CD4-positive, alpha-beta T cell (primary cell): ENCODE measurements at regions not wholly inside any gene's neighbourhood (a gene's known extent, or its start where the extent isn't known, plus 50 kb on each side); places are given as distances from the start of the nearest gene placed in this dataset.

Source experiments
- ATAC-seq: fragments of 200-7000 bp; cut with Tn5 transposase; one replicate; pipeline ENCODE4 v1.10.0; 2022; ENCODE audit warnings: mild to moderate bottlenecking; ENCODE audit not compliant: poor library complexity
- CTCF ChIA-PET: fragments of 350-600 bp; sonication (Branson Sonifier 250); formaldehyde crosslinking; loops from one replicate; lab custom pipeline; 2021; ENCODE audit warnings: antibody characterized with exemption, inconsistent platforms; lab: Charles Lee
- POLR2A ChIA-PET: fragments of 350-600 bp; sonication (Branson Sonifier 250); formaldehyde crosslinking; loops from one replicate; lab custom pipeline; 2021; ENCODE audit warnings: antibody characterized with exemption, inconsistent platforms; lab: Charles Lee
- DNase-seq, 14 experiments: peaks; one replicate each; pipeline ENCODE4 v3.0.0-alpha.2; 2013 to 2020; ENCODE audit warnings: mixed read lengths in 2 of 14
- H3K27ac ChIP-seq, 2 donors: one replicate each; pipeline versions ENCODE4 v1.5.1 to v1.7.0; 2013; ENCODE audit warnings: low read length in 2 of 2, low read depth in 1 of 2, mild to moderate bottlenecking in 1 of 2
- H3K27me3 ChIP-seq, 2 experiments: 1 replicate in 1 of 2; 2 replicates in 1 of 2; pipeline versions ENCODE4 v1.6.1 to v1.7.0; 2013; ENCODE audit warnings: low read length in 2 of 2, control low read depth in 1 of 2, mild to moderate bottlenecking in 1 of 2, moderate library complexity in 1 of 2; ENCODE audit not compliant: insufficient read depth in 2 of 2, control insufficient read depth in 1 of 2
- H3K36me3 ChIP-seq: one replicate; pipeline ENCODE4 v1.6.1; 2013; ENCODE audit warnings: low read length, control low read depth; ENCODE audit not compliant: insufficient read depth
- H3K4me1 ChIP-seq: one replicate; pipeline ENCODE4 v1.6.1; 2013; ENCODE audit warnings: low read length, control low read depth; ENCODE audit not compliant: insufficient read depth
- H3K4me3 ChIP-seq: one replicate; pipeline ENCODE4 v1.5.1; 2013; ENCODE audit warnings: mild to moderate bottlenecking, low read length, moderate library complexity
- H3K9me3 ChIP-seq, 2 experiments: 1 replicate in 1 of 2; 2 replicates in 1 of 2; pipeline versions ENCODE4 v1.6.1 to v1.7.0; 2013; ENCODE audit warnings: low read length in 2 of 2, mild to moderate bottlenecking in 2 of 2, control low read depth in 1 of 2, moderate library complexity in 1 of 2; ENCODE audit not compliant: control insufficient read depth in 1 of 2, insufficient read depth in 1 of 2
- H3K27ac Mint-ChIP-seq: one replicate; pipeline ENCODE4 v1.8.0; 2020; ENCODE audit warnings: mixed read lengths
- H3K27me3 Mint-ChIP-seq: one replicate; pipeline ENCODE4 v1.8.0; 2021; ENCODE audit warnings: mixed read lengths
- H3K36me3 Mint-ChIP-seq: one replicate; pipeline ENCODE4 v1.8.0; 2021; ENCODE audit warnings: low read depth, mixed read lengths
- H3K4me1 Mint-ChIP-seq: one replicate; pipeline ENCODE4 v1.8.0; 2021; ENCODE audit warnings: low read depth, mixed read lengths
- H3K4me3 Mint-ChIP-seq: one replicate; pipeline ENCODE4 v1.8.0; 2020; ENCODE audit warnings: mild to moderate bottlenecking, mixed read lengths
- H3K9me3 Mint-ChIP-seq: one replicate; pipeline ENCODE4 v1.8.0; 2020; ENCODE audit warnings: mixed read lengths
- CTCF ChIP-seq: fragments of 200-600 bp; IDR thresholded peaks from one replicate; pipeline ENCODE4 v1.8.0; 2022; ENCODE audit warnings: antibody characterized with exemption, mild to moderate bottlenecking
- intact Hi-C, 2 experiments: fragments of 100-400 bp; cut with DNase I in 1 of 2; cut with micrococcal nuclease in 1 of 2; formaldehyde crosslinking; loops; one replicate each; pipeline versions ENCODE4 v1.15.1 to v1.9.0; 2023 to 2025; cut with DNase I, micrococcal nuclease

GRCh38 chr13:68584776-68585175 lies 1354.6 kb upstream of the PCDH9 start:
- H3K4me3 Mint-ChIP-seq: no peak overlapping the region
- ChIA-PET CTCF (no interaction called here), POLR2A (no interaction called here)
- Histone ChIP-seq H3K4me3 (no peak overlapping the region), H3K9me3 (peaks cover 0 to 5% of the 10 kb centered on the region in 2 experiments), H3K27ac (no peak overlapping the region), H3K27me3 (no peaks in the 10 kb centered on the region), H3K4me1 (no peaks in the 10 kb centered on the region), H3K36me3 (no peaks in the 10 kb centered on the region)
- no peaks in the 10 kb centered on the region for H3K27me3 Mint-ChIP-seq
- ATAC-seq (no peak), DNase-seq (no peak)
- H3K9me3 Mint-ChIP-seq: peaks cover 5% of the 10 kb centered on the region
- H3K27ac Mint-ChIP-seq: no peak overlapping the region
- intact Hi-C loops: no loop called here
- no peak for TF ChIP-seq CTCF
- no peaks in the 10 kb centered on the region for H3K36me3 Mint-ChIP-seq
- no peaks in the 10 kb centered on the region for H3K4me1 Mint-ChIP-seq

- H3K9me3 ChIP-seq: no peaks in the 10 kb centered on the region
- no peak overlapping the region for H3K4me3 Mint-ChIP-seq
- H3K9me3 Mint-ChIP-seq: peaks cover 9% of the 10 kb centered on the region
- TF ChIP-seq CTCF: no peak
- H3K27ac ChIP-seq: no peak overlapping the region
- no peaks in the 10 kb centered on the region for H3K27me3 Mint-ChIP-seq
- H3K36me3 Mint-ChIP-seq: no peaks in the 10 kb centered on the region
- no peaks in the 10 kb centered on the region for H3K4me1 Mint-ChIP-seq
- H3K4me3 ChIP-seq: no peak overlapping the region
- no peaks in the 10 kb centered on the region for H3K4me1 ChIP-seq
- intact Hi-C loops: no loop called here
- ATAC-seq (no peak), DNase-seq (no peak)
- H3K27ac Mint-ChIP-seq: no peak overlapping the region
- ChIA-PET CTCF (no interaction called here), POLR2A (no interaction called here)
- H3K36me3 ChIP-seq: no peaks in the 10 kb centered on the region
- no peaks in the 10 kb centered on the region for H3K27me3 ChIP-seq
Measured at GRCh38 chr13:68574053-68574452, 1343.9 kb upstream of the PCDH9 start.

- no peak for DNase-seq
- H3K36me3 Mint-ChIP-seq: no peaks in the 10 kb centered on the region
- Histone ChIP-seq H3K27ac (no peak overlapping the region), H3K4me3 (no peak overlapping the region), H3K9me3 (peaks cover 0 to 6% of the 10 kb centered on the region in 2 experiments), H3K36me3 (no peaks in the 10 kb centered on the region), H3K4me1 (no peaks in the 10 kb centered on the region), H3K27me3 (no peaks in the 10 kb centered on the region)
- H3K27ac Mint-ChIP-seq: no peak overlapping the region
- ChIA-PET CTCF (no interaction called here), POLR2A (no interaction called here)
- no peak overlapping the region for H3K4me3 Mint-ChIP-seq
- no peak for ATAC-seq
- no peak for TF ChIP-seq CTCF
- intact Hi-C loops: no loop called here
- H3K9me3 Mint-ChIP-seq: peaks cover 7% of the 10 kb centered on the region
- no peaks in the 10 kb centered on the region for H3K4me1 Mint-ChIP-seq
- no peaks in the 10 kb centered on the region for H3K27me3 Mint-ChIP-seq
Measured at GRCh38 chr13:68551701-68552522, 1321.8 kb upstream of the PCDH9 start.
